ENCODE measurements at regions not wholly inside any gene's neighbourhood (a gene's known extent, or its start where the extent isn't known, plus 50 kb on each side); places are given as distances from the start of the nearest gene placed in this dataset.

DNA sequence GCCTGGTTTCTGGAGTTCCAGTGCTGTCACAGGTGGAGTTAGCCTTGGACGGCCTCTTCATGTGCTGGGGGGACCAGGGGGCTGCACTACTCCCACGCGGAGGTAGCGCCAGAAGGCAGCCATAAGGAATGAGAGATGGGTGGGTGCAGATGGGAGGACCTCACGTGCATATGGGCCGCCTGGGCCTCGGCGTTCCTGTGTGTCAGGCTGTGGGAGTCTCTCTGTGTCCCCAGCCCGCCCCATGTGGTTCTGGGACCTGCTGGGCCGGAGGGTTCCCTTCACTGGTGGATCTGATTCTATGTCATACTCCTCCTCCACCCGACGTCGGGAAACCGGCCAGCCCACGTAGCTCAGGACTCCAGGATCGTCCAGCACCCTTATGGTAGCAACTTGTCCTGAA, 149.0 kb upstream of the SOX1 start:
- Mint-ChIP-seq H3K36me3 (ENCODE audit: low read depth) (no peaks in the 10 kb centered on the region), H3K27me3 (ENCODE audit: low read depth) (peaks cover 35% of the 10 kb centered on the region), H3K27ac (ENCODE audit: unreplicated experiment) (no peak overlapping the region), H3K4me1 (ENCODE audit: low read depth) (peaks cover 5% of the 10 kb centered on the region), H3K4me3 (ENCODE audit: unreplicated experiment) (no peak overlapping the region), H3K9me3 (ENCODE audit: low read depth) (no peaks in the 10 kb centered on the region)
- no peak for DNase-seq (ENCODE audit: low spot score)
- TF ChIP-seq, protein P1, sequence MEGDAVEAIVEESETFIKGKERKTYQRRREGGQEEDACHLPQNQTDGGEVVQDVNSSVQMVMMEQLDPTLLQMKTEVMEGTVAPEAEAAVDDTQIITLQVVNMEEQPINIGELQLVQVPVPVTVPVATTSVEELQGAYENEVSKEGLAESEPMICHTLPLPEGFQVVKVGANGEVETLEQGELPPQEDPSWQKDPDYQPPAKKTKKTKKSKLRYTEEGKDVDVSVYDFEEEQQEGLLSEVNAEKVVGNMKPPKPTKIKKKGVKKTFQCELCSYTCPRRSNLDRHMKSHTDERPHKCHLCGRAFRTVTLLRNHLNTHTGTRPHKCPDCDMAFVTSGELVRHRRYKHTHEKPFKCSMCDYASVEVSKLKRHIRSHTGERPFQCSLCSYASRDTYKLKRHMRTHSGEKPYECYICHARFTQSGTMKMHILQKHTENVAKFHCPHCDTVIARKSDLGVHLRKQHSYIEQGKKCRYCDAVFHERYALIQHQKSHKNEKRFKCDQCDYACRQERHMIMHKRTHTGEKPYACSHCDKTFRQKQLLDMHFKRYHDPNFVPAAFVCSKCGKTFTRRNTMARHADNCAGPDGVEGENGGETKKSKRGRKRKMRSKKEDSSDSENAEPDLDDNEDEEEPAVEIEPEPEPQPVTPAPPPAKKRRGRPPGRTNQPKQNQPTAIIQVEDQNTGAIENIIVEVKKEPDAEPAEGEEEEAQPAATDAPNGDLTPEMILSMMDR (IDR thresholded peaks at IDR 0.05) = no peak

DNA sequence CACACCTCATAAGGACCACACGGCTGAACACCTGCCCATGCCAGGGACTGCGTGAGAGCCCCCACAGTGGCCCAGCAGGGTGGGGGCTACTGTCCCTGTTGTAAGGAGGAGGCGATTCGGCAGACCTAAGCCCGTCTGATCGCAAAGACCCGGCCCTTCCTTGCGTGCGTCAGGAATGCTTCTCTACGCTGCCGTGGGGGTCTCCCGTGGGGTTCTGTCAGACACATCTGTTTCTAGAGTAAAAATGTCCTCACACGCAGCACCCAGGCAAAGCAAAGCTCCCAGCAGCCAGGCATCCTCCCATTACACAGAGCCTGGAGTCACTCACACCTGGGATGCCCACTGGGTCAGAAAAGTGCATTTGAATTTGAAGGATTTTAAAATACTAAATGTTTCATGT, 147.7 kb upstream of the SOX1 start:
- H3K27ac Mint-ChIP-seq (ENCODE audit: unreplicated experiment) = no peak overlapping the region
- TF ChIP-seq, protein P1 (IDR thresholded peaks at IDR 0.05) = no peak
- DNase-seq (ENCODE audit: low spot score) = no peak
- no peak overlapping the region for H3K4me3 Mint-ChIP-seq (ENCODE audit: unreplicated experiment)
- H3K36me3 Mint-ChIP-seq (ENCODE audit: low read depth) = no peaks in the 10 kb centered on the region
- no peaks in the 10 kb centered on the region for H3K9me3 Mint-ChIP-seq (ENCODE audit: low read depth)
- H3K27me3 Mint-ChIP-seq (ENCODE audit: low read depth) = peaks cover 22% of the 10 kb centered on the region
- H3K4me1 Mint-ChIP-seq (ENCODE audit: low read depth) = no peaks in the 10 kb centered on the region

- no peak for DNase-seq (ENCODE audit: low spot score)
- no peak overlapping the region for H3K27ac Mint-ChIP-seq (ENCODE audit: unreplicated experiment)
- no peak overlapping the region for H3K4me3 Mint-ChIP-seq (ENCODE audit: unreplicated experiment)
- H3K36me3 Mint-ChIP-seq (ENCODE audit: low read depth) = no peaks in the 10 kb centered on the region
- peaks cover 22% of the 10 kb centered on the region for H3K27me3 Mint-ChIP-seq (ENCODE audit: low read depth)
- no peaks in the 10 kb centered on the region for H3K9me3 Mint-ChIP-seq (ENCODE audit: low read depth)
- TF ChIP-seq, protein P1 (IDR thresholded peaks at IDR 0.05) = no peak
- no peaks in the 10 kb centered on the region for H3K4me1 Mint-ChIP-seq (ENCODE audit: low read depth)
These were observed 147.1 kb upstream of the SOX1 start for GRCh38 chr13:111919849-111920248.

GRCh38 chr13:111920306-111920931, 146.5 kb upstream of the SOX1 start:
- Mint-ChIP-seq H3K36me3 (ENCODE audit: low read depth) (no peaks in the 10 kb centered on the region), H3K27ac (ENCODE audit: unreplicated experiment) (no peak overlapping the region)

DNA sequence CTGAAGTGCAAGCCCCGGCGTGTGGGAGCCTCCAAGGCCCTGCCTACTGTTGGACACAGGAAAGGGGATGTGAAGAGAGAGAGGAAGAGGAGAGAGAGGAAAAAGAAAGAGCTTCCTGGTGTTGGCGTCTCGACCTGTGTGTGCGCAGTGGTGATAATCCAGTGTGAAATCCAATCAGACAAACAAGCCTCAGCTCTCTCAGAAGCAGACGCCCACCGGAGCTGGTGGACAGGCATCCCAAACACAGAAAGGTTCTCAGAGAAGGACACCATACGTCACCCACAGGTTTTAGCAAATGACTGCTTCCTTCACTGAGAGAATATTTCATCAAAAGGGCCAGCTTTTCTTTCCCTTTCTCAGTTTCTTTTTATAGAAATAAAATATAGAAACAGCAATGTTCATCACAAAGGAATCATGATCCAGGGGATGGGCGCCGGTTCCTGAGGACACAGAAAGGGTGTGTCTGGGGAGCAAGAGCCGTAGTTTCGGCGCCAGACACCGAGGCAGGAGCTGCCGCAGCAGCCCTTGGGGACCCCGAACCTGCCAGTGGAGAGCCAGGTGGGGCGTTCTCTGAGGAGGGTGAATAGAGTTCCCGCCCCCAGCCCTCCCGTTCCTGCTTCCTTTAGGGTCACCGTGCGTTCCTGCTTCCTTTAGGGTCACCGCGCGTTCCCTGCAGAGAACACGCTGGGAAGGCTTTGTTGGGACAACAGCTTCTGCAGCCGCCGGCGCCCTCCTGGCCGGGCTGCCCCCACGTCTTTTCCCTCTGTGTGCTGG, 145.8 kb upstream of the SOX1 start:
- Mint-ChIP-seq H3K9me3 (ENCODE audit: low read depth) (no peaks in the 10 kb centered on the region), H3K27me3 (ENCODE audit: low read depth) (peaks cover 22% of the 10 kb centered on the region), H3K4me1 (ENCODE audit: low read depth) (no peaks in the 10 kb centered on the region), H3K4me3 (ENCODE audit: unreplicated experiment) (no peak overlapping the region), H3K27ac (ENCODE audit: unreplicated experiment) (no peak overlapping the region), H3K36me3 (ENCODE audit: low read depth) (no peaks in the 10 kb centered on the region)
- TF ChIP-seq, protein P1 (IDR thresholded peaks at IDR 0.05) = no peak
- DNase-seq (ENCODE audit: low spot score) = no peak

More at GRCh38 chr13:111920306-111920931, 146.5 kb upstream of the SOX1 start:
- H3K4me1 Mint-ChIP-seq (ENCODE audit: low read depth) = no peaks in the 10 kb centered on the region
- H3K4me3 Mint-ChIP-seq (ENCODE audit: unreplicated experiment) = no peak overlapping the region
- TF ChIP-seq, protein P1 (IDR thresholded peaks at IDR 0.05) = no peak
- no peaks in the 10 kb centered on the region for H3K9me3 Mint-ChIP-seq (ENCODE audit: low read depth)
- H3K27me3 Mint-ChIP-seq (ENCODE audit: low read depth) = peaks cover 22% of the 10 kb centered on the region
- DNase-seq (ENCODE audit: low spot score) = no peak
